HFF-Myc (cell line): ENCODE measurements at regions not wholly inside any gene's neighbourhood (a gene's known extent, or its start where the extent isn't known, plus 50 kb on each side); places are given as distances from the start of the nearest gene placed in this dataset.
"Not testable (repeated sequence)": the region's sequence is repeated elsewhere in the genome, so short reads cannot be mapped to it uniquely, and the experiment has no call there.

Experiments
- DNase-seq: peaks from one replicate; pipeline ENCODE4 v3.0.0-alpha.2; 2011; ENCODE audit warnings: low read depth; ENCODE audit errors: extremely low read depth
- H3K4me3 ChIP-seq: replicated peaks from 2 replicates; pipeline ENCODE4 v1.5.1; 2011; ENCODE audit warnings: low read depth, mild to moderate bottlenecking, control low read depth, low read length
- TF ChIP-seq, protein P1 (sequence below): IDR thresholded peaks from 2 replicates; pipeline ENCODE4 v1.5.1; 2012; ENCODE audit warnings: mild to moderate bottlenecking, low read depth, low read length, control low read depth; ENCODE audit errors: missing control alignments

DNA sequence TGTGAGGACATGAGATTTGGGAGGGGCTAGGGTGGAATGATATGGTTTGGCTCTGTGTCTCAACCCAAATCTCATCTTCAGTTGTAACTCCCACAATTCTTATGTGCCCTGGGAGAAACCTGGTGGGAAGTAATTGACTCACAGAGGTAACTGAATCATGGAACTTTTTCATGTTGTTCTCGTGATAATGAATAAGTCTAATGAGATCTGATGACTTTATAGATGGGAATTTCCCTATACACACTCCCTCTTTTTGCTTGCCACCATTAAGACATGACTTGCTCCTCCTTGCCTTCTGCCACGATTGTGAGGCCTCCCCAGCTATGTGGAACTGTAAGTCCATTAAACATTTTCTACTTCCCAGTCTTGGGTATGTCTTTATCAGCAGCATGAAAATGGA is 253.2 kb upstream of the GK2 start:
- DNase-seq = no peak
- no peak overlapping the region for H3K4me3 ChIP-seq
- TF ChIP-seq, protein P1, sequence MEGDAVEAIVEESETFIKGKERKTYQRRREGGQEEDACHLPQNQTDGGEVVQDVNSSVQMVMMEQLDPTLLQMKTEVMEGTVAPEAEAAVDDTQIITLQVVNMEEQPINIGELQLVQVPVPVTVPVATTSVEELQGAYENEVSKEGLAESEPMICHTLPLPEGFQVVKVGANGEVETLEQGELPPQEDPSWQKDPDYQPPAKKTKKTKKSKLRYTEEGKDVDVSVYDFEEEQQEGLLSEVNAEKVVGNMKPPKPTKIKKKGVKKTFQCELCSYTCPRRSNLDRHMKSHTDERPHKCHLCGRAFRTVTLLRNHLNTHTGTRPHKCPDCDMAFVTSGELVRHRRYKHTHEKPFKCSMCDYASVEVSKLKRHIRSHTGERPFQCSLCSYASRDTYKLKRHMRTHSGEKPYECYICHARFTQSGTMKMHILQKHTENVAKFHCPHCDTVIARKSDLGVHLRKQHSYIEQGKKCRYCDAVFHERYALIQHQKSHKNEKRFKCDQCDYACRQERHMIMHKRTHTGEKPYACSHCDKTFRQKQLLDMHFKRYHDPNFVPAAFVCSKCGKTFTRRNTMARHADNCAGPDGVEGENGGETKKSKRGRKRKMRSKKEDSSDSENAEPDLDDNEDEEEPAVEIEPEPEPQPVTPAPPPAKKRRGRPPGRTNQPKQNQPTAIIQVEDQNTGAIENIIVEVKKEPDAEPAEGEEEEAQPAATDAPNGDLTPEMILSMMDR = no peak

DNA sequence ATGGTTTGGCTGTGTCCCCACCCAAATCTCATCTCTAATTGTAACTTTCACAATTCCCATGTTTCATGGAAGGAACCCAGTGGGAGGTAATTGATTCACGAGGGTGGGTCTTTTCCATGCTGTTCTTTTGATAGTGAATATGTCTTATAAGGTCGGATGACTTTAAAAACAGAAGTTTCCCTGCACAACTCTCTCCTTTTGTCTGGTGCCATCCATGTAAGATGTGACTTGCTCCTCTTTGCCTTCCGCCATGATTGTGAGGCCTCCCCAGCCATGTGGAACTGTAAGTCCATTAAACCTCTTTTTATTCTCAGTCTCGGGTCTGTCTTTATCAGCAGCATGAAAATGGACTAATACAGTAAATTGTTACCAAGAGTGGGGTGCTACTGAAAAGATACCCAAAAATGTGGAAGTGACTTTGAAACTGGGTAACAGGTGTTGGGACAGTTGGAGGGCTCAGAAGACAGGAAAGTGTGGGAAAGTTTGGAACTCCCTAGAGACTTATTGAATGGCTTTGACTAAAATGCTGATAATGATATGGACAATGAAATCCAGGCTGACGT is 251.4 kb upstream of the GK2 start:
- not testable (repeated sequence) for DNase-seq, H3K4me3 ChIP-seq

DNA sequence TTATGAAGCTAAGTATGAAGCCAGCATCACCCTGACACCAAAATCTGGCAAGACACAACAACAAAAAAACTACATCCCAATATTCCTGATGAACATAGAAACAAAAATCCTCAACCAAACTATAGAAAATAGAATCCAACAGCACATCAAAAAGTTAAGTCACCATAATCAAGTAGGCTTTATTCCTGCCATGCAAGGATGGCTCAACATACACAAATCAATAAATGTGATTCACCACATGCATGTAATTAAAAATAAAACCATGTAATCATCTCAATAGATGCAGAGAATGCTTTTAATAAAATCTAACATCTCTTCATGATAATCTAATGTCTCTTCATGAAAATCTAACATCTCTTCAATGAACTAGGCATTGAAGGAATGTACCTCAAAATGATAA is 249.4 kb upstream of the GK2 start:
- DNase-seq = no peak
- TF ChIP-seq, protein P1 = no peak

DNA sequence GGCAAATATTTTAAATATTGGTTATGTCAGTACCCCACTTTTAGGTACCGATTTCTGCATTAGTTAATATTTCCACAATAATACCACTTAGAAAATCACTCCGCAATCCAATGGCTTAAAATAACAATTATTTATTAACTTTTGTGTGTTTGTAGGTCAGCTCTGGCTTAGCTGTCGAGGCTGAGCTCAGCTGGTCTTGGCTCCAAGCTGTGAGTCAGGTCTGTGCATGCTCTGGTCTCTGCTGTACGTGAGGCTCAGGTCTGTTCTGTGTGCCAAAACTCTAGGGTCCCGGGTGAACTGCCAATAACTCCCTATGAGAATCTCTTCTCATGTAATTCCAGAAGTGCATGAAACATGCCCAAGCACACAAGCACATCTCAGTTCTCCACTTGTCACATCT is 245.8 kb upstream of the GK2 start:
- TF ChIP-seq, protein P1 = no peak
- H3K4me3 ChIP-seq = no peak overlapping the region
- no peak for DNase-seq

More for the DNA sequence above, 249.4 kb upstream of the GK2 start:
- no peak overlapping the region for H3K4me3 ChIP-seq

DNA sequence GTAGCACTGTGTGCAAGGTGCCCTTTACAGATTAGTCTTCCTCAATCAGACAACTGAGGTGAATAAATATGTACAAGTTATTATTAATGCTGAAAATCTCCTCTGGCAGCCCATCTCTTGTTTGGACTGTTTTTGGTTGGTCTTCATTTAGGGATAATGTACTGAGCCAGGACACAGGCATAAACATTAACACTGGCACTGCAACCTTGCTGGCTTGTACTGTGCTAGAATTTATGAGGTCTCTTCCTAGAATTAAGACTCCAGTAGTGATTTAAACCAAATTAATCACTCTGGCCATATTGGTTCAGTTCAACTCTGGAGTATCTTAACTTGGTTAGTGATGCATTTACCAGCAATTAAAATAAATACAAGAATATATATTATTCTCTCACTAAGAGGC is 244.7 kb upstream of the GK2 start:
- no peak for DNase-seq
- H3K4me3 ChIP-seq = no peak overlapping the region
- TF ChIP-seq, protein P1 = no peak

DNA sequence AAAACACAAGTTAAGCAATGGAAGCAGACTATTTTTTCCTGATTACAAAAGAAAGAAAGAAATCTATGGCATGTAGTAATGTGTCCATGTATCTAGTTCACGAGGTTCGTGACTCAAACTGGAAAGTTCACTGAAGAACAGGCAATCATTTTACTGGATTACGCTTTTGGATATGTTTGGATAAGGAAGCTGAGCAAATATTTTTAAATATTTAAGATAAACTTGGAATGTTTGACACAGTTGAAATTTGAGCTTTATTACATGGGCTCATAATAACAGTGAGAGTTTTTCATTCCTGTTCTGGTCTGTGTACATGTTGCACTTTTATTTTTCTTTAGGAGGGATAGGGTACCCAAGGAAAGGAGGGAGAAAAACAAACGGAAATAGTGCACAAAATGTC is 244.2 kb upstream of the GK2 start:
- no peak overlapping the region for H3K4me3 ChIP-seq
- TF ChIP-seq, protein P1 = no peak
- no peak for DNase-seq

DNA sequence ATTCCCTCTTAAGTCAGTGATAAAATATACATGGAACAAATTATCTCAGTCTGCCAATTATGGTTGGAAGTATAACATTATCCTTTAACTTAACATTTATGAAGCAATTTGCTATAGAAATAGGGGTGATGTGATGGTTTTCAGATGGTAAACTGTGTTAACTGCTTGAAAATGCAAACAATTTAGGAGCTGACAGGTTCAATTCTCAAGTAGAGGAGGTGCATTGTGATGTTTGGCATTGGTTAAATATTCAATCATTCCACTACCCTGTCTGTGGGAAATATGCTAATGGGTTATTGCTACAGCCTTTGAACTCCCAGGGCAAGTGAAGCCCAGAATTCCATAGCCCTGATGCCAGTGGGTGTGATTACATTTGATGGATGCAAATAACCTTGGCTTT is 243.4 kb upstream of the GK2 start:
- TF ChIP-seq, protein P1 = no peak
- DNase-seq = no peak

More for the DNA sequence above, 243.4 kb upstream of the GK2 start:
- H3K4me3 ChIP-seq = no peak overlapping the region
